HG02642 (cell line): ENCODE measurements at regions not wholly inside any gene's neighbourhood (a gene's known extent, or its start where the extent isn't known, plus 50 kb on each side); places are given as distances from the start of the nearest gene placed in this dataset.
"Not testable (repeated sequence)": the region's sequence is repeated elsewhere in the genome, so short reads cannot be mapped to it uniquely, and the experiment has no call there.

Experiments used
- ATAC-seq: cut with Tn5 transposase; IDR thresholded peaks from one replicate; pipeline ENCODE4 v1.9.1; 2021; ENCODE audit warnings: mild to moderate bottlenecking; ENCODE audit not compliant: unreplicated experiment, poor library complexity

DNA sequence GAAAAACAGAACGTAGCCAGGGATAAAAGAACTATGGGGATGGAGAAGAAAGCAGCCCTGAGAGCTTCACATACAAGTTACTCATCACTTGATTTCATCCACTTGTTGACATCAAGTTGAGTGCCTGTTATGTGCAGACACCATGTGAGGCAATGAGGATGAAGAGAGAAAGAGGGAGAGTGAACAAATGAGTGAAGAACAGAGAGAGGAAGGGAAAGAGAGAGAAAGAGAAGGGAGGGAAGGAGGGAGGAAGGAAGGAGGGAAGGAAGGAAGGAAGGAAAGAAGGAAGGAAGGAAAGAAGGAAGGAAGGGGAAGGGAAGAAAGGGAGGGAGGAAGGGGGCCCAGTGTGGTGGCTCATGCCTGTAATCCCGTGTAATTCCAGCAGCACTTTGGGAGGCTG, 72.3 kb upstream of the SMAD3 start:
- no peak for ATAC-seq

DNA sequence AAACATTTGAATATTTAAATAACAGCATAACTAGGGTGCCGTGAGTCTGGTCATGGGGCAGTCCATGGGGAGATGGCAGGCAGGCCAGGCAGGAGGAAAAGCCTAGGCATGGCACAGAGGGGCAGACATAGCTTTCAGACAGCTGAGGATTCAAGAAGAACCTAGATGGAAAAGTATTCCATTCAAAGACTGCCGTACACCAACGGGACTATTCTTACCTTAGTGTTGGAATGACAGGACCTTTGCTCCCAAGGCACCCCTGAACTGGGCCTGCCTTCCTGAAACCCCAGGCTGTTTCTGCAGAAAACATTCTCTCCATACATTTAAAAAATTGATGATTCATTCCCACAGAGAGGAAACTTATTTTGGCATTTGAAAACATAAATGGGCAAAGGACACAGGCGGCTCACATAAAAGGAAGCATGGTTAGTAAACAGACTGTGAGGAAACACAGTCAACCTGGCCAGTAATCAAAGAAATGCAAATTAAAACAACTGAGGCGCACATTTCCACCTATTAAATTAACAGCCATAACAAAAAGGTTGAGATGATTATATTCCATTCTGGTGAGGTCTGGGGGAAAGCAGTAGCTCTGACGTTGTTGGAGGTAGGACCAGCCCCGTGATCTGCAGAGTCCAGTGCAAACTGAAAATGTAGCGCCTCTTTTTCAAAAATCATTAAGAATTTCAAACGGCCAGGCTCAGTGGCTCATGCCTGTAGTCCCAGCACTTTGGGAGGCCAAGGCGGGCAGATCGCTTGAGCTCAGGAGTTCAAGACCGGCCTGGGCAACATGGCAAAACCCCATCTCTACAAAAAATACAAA, 71.3 kb upstream of the SMAD3 start:
- no peak for ATAC-seq

DNA sequence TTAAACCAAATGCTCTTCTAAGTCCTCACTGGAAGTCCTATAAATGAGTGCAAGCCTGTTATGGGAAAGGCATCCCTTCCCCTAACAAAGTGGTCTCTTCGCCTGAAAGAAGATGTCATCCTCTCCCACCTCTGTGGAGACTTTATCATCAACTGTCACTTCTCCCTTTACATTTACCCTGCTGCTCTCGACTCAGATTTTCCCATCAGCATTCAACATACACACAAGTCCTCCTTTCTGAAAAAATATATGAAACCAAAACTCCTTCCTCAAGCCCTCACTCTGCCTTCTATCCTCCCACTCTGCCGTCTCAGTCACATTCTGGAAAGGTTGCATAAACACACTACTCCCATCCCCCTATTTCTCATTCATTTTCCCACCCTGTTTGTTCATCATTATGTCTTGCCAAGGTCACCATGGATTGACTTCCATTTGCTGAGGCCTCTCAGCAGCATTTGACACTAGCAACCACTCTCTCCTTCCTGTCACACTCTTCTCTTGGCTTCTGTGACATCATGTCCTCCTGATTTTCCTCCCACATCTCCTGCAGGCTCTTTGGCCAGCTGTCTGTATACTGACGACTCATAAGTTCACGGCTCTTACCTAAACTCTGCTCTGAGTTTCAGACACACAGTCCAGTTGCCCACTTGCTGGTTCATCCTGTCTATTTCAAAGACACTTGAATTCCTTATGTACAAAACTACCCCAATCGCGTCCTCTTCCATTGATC, 70.3 kb upstream of the SMAD3 start:
- no peak for ATAC-seq

DNA sequence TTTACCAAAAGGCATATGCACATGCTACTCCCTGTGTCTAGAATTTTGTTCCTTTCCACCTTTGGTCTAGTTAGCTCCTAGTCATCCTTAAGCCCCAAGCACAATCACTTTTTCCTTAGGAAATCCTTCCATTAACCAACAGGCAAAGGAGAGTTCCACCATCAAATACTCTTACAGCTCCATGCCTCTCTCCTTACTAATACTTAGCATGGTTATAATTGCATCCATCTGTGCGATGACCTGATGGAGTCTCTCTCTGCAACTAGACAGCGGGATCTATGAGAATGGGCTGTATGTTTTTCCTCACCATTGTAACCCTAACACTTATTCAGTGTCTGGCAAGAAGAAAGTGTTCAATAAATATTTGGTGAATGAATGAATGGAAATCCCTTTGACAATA, 69.3 kb upstream of the SMAD3 start:
- ATAC-seq: no peak

DNA sequence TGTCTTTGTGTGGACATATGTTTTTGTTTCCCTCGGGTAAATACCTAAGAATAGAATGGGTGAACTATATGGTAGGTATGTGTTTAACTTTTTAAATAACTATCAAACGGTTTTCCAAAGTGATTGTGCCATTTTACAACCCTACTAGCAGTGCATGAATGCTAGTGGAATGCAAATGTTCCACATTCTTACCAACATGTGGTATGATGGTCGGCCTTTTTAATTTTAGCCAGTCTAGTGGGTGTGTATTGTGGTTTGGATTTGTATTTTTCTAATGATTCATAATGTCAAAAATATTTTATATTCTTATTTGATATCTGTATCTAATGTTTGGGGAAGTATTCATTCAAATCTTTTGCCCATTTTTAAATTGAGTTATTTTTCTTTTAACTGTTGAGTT, 68.2 kb upstream of the SMAD3 start:
- ATAC-seq: no peak

DNA sequence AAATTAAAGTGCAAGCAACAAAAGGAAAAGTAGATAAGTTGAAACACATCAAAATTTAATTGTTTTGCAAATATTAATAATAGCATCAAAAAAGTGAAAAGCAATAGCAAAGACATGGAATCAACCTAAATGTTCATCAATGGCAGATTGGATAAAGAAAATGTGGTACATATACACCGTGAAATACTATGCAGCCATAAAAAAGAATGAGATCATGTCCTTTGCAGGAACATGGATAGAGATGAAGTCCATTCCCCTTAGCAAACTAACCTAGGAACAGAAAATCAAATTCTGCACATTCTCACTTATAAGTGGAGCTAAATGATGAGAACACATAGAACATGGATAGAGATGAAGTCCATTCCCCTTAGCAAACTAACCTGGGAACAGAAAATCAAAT, 67.2 kb upstream of the SMAD3 start:
- not testable (repeated sequence) for ATAC-seq

DNA sequence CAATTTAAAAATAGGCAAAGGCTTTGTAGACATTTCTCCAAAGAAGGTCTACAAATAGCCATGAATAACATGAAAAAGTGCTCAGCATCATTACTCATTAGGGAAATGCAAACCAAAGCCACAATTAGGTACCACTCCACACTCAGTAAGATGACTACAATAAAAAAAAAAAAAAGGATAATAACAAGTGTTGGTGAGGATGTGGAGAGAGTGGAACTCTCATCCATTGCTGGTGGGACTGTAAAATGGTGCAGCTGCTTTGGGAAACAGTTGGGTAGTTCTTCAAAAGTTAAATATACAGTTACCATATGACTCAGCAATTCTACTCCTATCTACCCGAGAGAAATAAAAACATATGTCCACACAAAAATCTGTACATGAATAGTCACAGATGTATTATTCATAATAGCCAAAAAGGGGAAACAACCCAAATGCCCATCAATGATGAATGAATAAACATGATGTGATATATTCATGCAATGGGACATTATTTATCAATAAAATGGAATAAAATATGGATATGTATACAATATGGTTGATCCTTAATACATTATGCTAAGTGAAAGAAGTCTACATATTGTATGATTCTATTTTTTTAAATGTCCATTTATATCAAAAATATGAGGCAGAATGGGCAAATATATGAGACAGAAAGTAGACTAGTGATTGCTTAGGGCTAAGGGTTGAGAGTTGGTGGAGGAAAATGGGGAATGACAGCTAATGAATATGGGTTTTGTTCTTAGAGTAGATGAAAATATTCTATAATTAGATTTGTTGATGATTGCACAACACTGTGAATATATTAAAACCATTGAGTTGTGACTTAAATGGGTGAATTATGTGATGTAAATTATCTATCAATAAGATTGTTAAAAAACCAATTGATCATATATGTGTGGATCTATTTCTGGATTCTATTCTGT, 66.1 kb upstream of the SMAD3 start:
- ATAC-seq: no peak

DNA sequence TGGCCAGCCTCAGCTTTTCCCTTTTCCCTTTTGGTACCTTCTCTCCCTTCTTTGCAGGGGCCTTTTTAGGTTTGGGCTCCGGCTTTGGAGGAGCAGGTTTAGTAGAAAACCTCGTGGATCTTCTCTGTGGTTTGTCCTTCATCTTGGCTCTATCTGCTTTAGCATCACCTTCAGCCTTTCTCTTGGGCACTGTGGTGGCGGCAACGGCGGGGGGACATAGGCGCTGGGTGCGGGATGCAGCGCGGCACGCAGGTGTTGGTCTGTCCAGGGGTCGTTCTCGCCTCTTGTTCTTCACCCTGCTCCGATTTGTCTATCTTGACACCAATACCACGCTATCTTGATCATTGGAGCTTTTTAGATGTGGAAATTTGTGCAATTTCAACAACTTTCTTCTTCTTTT, 64.5 kb upstream of the SMAD3 start:
- ATAC-seq: no peak

DNA sequence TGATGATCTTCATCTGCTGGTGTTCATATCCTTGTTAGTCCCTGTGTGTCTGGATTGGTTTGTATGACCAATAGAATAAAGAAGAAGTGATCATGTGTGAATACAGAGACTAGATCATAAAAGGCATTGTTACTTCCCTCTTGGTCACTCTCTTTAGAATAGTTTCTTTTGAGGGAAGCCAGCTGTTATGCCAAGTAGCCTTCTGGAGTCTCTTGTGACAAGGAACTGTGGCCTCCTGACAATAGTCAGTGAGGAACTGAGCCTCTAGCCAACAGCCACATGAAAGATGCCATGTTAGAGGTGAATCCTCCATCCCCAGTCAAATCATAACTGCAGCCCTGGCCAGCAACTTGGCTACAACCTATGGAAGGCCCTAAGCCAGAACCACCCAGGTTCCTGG, 63.0 kb upstream of the SMAD3 start:
- no peak for ATAC-seq

DNA sequence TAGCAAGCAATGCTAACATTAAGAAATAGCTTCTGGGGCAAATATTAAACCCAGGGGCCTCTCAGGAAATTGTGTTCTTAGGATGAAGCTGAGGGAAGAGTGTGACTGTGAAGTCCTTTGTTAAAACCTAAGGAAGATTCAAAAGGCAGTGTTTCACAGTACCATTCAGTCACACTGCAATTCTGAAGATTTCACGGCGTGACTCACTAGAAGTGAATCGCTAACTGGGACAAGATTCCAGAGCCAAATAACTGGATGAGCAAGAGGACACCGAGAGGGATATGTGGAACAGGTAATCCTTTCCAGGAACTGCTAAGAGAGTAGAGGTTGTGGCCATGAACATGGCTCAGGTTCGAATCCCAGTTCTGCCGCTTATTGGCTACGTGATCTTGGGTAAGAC, 61.8 kb upstream of the SMAD3 start:
- ATAC-seq: no peak

DNA sequence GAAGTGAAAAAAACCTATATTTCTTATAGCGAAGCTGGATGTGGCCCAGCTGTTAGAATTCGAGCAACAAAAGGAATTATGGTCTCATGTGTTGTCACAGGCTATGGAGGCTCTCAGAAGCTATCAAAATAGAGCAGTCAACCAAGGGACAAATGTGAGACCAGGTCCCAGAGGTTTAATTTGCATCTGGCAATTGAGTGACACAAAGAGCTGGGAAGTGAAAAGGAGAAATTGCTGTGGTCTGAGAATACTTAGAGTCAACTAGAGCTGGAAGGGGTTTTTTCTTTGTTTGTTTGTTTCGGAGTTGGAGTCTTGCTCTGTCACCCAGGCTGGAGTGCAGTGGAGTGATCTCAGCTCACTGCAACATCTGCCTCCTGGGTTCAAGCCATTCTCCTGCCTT, 61.3 kb upstream of the SMAD3 start:
- ATAC-seq: no peak

DNA sequence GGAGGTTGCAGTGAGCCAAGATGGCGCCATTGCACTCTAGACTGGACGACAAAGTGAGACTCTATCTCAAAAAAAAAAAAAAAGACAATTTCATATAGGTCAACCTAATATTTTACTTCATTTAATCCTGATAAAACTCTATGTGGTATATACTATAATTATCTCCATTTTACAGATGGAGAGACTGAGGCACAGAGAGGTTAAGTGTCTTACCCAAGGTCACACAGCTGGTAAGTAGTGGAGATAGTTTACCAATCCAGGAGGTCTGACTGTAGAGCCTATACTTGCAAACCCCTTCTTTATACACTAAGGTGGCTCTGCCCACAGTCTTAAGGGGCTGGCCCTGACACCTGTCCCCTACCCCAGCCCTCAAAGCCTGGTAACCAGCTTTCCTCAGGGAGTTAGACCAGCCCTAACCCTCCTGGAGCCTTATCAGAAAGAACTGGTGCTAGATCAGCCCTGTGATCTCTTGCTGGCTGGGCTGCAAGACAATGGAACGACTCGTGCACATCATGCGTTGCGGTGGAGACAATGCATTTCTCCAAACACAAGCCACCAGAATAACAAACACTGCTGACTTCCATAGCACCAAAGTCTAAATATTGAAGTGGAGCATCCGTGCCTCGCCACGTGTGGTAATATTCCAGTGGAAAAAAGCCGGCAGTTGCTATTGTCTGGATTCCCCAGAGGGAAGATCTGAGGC, 60.0 kb upstream of the SMAD3 start:
- ATAC-seq: no peak

DNA sequence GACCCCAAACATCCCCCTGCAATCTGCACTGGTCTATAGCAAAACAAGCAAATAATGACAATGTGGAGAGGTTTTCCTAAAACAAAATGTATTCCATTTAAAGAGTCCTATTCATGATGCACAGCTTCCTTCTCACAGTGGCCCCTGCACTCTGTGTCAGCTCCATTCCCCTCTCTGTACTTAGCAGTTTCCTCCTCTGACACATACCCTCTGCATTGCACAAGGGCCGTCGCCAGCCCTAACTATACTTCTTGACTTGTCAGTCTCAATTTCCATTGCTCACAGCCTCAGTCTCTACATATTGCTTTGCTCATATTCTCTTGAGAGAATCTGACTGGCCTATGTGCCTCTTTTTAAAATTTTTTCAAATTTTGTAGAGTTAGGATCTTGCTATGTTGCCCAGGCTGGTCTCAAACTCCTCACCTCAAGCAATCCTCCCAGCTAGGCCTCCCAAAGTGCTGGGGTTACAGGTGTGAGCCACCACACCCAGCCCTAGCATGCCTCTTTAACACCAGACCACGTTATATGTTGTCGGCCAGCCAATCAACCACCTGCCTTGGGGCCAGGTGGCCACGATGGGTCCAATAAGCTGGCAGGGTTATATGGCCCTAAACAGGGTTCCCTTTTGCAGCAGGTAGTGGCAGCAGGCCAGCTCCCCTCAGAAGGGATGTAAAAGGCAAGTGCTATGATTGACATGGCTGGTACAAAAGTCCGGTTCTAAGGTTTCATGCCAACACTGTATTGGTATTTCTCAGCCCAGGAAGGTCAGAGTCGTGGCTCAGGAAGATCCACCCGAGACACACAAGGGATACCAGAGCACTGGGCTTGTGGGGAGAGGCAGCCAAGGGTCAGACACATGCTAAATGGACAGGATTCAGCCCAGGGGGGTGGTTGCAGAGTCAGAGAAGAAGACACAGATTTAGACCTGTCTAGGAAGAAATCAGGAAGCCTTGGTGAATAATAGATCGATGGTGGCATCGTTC, 59.0 kb upstream of the SMAD3 start:
- ATAC-seq: no peak

DNA sequence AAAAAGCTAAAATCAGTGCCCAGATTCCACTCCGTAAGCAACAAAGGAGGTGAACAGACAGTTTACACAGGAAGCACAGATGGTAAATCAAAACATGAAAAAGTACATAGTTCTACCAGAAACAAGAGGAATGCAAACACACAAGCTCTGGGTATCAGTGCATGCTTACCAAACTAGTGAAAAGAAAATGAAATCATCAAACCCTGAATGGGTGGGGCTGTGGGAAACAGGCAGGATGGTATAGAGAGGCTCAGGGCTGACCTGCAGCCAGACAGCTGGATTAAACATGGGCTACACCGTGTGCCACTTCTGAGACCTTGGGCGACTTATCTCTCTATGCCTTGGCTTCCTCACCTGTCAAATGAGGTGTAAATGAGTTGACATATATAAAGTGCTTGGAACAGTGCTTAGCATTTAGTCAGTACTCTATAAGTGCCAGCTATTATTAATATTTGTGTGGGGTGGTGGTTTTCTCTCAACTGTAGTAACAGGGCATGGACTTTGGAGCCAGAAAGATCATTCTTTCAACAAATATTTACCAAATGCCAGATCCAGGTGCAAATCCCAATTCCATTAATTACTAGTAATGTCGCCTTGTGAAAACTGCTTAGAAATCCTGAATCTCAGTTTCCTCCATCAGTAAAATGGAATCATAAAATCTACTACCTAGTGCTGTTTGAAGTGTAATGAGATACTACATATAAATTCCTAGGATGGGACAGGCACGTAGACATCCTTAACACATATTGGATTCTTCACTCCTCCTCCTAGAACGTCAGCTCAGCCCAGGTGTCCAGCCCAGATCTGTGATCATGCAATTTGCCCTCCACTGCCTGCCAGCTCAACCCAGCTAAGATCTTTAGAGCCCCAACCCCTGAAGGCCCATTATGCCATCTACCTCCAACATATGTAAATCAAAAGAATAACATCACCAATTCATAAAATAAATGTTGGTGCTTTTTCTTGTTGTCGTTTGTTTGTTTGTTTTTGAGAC, 55.5 kb upstream of the SMAD3 start:
- no peak for ATAC-seq

DNA sequence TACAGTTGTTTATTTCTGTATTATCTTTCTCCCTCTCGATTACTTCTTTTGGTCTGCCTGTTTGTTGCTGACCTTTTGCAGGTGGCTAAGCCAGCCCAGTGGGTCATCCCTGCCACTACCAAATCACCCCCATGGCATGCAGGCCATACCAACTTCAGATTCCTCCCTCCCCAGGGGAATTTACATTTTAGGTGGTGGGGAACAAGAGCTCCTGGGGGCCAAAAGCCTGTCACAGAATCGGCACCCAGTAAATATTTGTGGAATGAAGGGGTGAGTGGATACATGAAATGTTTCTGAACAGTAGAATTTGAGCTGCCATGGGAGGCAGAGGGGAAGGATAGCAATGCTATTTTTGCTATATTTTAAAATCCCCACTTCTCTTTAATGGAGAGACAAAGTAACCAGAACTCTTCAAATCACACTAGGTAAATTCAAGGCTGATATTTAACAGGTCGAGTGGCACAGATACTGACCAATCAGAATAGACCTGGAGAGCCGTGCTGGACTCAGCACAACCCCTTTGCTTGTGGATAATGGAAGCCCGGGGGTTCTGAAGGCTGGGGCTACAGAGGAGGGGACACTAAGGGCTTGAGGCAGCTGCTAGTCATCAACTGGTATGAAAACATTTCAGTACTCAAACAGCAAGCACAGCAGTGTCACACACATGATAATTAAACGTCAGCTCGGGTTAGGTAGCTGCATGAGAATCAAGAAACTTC, 54.3 kb upstream of the SMAD3 start:
- no peak for ATAC-seq

DNA sequence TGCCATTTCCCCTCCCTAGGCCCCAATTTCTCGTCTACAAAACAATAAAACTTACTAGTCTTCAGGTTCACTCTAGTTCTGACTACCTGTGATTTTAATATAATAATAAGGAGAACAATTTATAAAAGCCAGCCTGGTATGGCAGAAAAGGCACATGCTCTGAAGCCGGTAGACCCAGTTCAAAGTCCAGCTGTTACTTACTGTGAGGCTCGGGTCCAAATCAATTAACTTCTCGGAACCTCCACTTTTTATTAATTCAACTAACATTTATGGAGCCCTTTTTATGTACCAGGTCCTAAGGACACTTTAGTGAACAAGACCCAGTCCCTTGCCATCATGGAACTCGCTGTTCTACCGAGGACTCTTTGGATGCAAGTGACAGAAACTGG, 53.8 kb upstream of the SMAD3 start:
- no peak for ATAC-seq

DNA sequence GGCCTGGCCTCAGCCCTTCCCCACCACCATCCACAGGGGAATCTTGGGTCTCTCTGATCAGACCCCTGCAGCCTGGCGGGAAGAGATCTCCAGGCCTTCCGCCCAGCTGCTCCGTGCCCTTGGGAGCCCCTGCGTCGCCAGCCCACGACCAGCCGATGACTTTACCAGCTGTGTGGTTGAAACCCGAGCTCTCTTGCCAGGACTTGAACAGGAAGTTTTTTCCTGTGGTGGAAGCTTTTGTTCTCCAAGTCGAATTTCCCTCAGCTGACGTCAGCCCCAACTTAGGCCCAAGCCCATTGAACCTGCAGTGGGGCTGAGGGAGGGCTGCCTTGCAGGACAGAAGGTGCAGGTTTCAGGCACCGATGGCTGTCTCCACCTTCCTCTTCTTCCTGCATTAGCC, 51.7 kb upstream of the SMAD3 start:
- no peak for ATAC-seq
